Calu3 (cell line): ENCODE measurements at regions not wholly inside any gene's neighbourhood (a gene's known extent, or its start where the extent isn't known, plus 50 kb on each side); places are given as distances from the start of the nearest gene placed in this dataset.

ENCODE experiments used
- BruUV-seq: library from RNA; stranded (reverse); fragments of 400-500 nt; replicated peaks from 2 replicates; lab custom pipeline; 2021; lab: Mats Ljungman, UMichigan
- CTCF ChIA-PET: fragments of 300-600 bp; sonication (Branson Sonifier 250); formaldehyde crosslinking; loops from one replicate; lab custom pipeline; 2022; ENCODE audit warnings: antibody characterized with exemption; lab: Charles Lee
- DNase-seq: peaks from one replicate; pipeline ENCODE4 v3.0.0; 2022
- H3K27ac Mint-ChIP-seq: one replicate; pipeline ENCODE4 v1.8.0; 2022; ENCODE audit warnings: mixed read lengths; ENCODE audit not compliant: unreplicated experiment
- H3K27me3 Mint-ChIP-seq: one replicate; pipeline ENCODE4 v1.8.0; 2022; ENCODE audit warnings: mixed read lengths; ENCODE audit not compliant: unreplicated experiment
- H3K36me3 Mint-ChIP-seq: one replicate; pipeline ENCODE4 v1.8.0; 2022; ENCODE audit warnings: mild to moderate bottlenecking, moderate library complexity, mixed read lengths; ENCODE audit not compliant: insufficient read depth, unreplicated experiment
- H3K4me1 Mint-ChIP-seq: one replicate; pipeline ENCODE4 v1.8.0; 2022; ENCODE audit warnings: mild to moderate bottlenecking, low read depth, mixed read lengths; ENCODE audit not compliant: unreplicated experiment
- H3K4me3 Mint-ChIP-seq: one replicate; pipeline ENCODE4 v1.8.0; 2022; ENCODE audit warnings: mild to moderate bottlenecking, low read depth, moderate library complexity, mixed read lengths; ENCODE audit not compliant: unreplicated experiment
- H3K9me3 Mint-ChIP-seq: one replicate; pipeline ENCODE4 v1.8.0; 2022; ENCODE audit warnings: low read depth, mixed read lengths; ENCODE audit not compliant: unreplicated experiment
- CTCF ChIP-seq: fragments of 200-600 bp; IDR thresholded peaks from one replicate; pipeline ENCODE4 v1.8.0; 2022; ENCODE audit warnings: antibody characterized with exemption; ENCODE audit not compliant: unreplicated experiment
- intact Hi-C: fragments of 100-400 bp; cut with micrococcal nuclease; formaldehyde crosslinking; loops from one replicate; pipeline ENCODE4 v1.10.0; 2022; ENCODE audit not compliant: unreplicated experiment

GRCh38 chr7:67398916-67399315 is 402.3 kb downstream of the TYW1 start:
- CTCF ChIA-PET, result interaction anchor here (0.7 kb wide), 1 partner anchor 20 kb away, joined by 3 read pairs; no protein-coding TSS in a partner anchor
- H3K4me3 Mint-ChIP-seq, result no peak overlapping the region
- no peak overlapping the region for H3K27ac Mint-ChIP-seq
- no peaks in the 10 kb centered on the region for H3K4me1 Mint-ChIP-seq
- H3K9me3 Mint-ChIP-seq, result no peaks in the 10 kb centered on the region
- no peaks in the 10 kb centered on the region for H3K36me3 Mint-ChIP-seq
- DNase-seq, result no peak
- no TSS peak for BruUV-seq
- no peaks in the 10 kb centered on the region for H3K27me3 Mint-ChIP-seq
- no peak for TF ChIP-seq CTCF
- intact Hi-C loops, result no loop called here

GRCh38 chr7:67401492-67401891 is 404.9 kb downstream of the TYW1 start:
- H3K9me3 Mint-ChIP-seq, result no peaks in the 10 kb centered on the region
- CTCF ChIA-PET, result no interaction called here
- H3K4me1 Mint-ChIP-seq, result no peaks in the 10 kb centered on the region
- H3K27ac Mint-ChIP-seq, result no peak overlapping the region
- no peaks in the 10 kb centered on the region for H3K36me3 Mint-ChIP-seq
- H3K4me3 Mint-ChIP-seq, result no peak overlapping the region
- intact Hi-C loops, result no loop called here
- BruUV-seq, result no TSS peak
- no peaks in the 10 kb centered on the region for H3K27me3 Mint-ChIP-seq
- DNase-seq, result no peak
- TF ChIP-seq CTCF, result no peak

GRCh38 chr7:67402280-67402679 is 405.6 kb downstream of the TYW1 start:
- intact Hi-C loops, result no loop called here
- no peak for DNase-seq
- TF ChIP-seq CTCF, result no peak
- CTCF ChIA-PET, result no interaction called here
- no TSS peak for BruUV-seq
- no peaks in the 10 kb centered on the region for H3K9me3 Mint-ChIP-seq
- H3K27me3 Mint-ChIP-seq, result no peaks in the 10 kb centered on the region
- no peak overlapping the region for H3K4me3 Mint-ChIP-seq
- no peaks in the 10 kb centered on the region for H3K36me3 Mint-ChIP-seq
- no peak overlapping the region for H3K27ac Mint-ChIP-seq
- H3K4me1 Mint-ChIP-seq, result no peaks in the 10 kb centered on the region

GRCh38 chr7:67406976-67407375 is 410.3 kb downstream of the TYW1 start:
- CTCF ChIA-PET, result no interaction called here
- TF ChIP-seq CTCF, result no peak
- intact Hi-C loops, result no loop called here
- H3K36me3 Mint-ChIP-seq, result no peaks in the 10 kb centered on the region
- H3K4me1 Mint-ChIP-seq, result no peaks in the 10 kb centered on the region
- no peak overlapping the region for H3K27ac Mint-ChIP-seq
- H3K4me3 Mint-ChIP-seq, result no peak overlapping the region
- no peak for DNase-seq
- no peaks in the 10 kb centered on the region for H3K27me3 Mint-ChIP-seq
- H3K9me3 Mint-ChIP-seq, result no peaks in the 10 kb centered on the region
- BruUV-seq, result no TSS peak
